GM18909 (cell line): ENCODE measurements at regions not wholly inside any gene's neighbourhood (a gene's known extent, or its start where the extent isn't known, plus 50 kb on each side); places are given as distances from the start of the nearest gene placed in this dataset.
"Not testable (repeated sequence)": the region's sequence is repeated elsewhere in the genome, so short reads cannot be mapped to it uniquely, and the experiment has no call there.

Experiments used
- ATAC-seq: cut with Tn5 transposase; IDR thresholded peaks from one replicate; pipeline ENCODE4 v1.9.1; 2021; ENCODE audit warnings: mild to moderate bottlenecking; ENCODE audit not compliant: unreplicated experiment, poor library complexity

DNA sequence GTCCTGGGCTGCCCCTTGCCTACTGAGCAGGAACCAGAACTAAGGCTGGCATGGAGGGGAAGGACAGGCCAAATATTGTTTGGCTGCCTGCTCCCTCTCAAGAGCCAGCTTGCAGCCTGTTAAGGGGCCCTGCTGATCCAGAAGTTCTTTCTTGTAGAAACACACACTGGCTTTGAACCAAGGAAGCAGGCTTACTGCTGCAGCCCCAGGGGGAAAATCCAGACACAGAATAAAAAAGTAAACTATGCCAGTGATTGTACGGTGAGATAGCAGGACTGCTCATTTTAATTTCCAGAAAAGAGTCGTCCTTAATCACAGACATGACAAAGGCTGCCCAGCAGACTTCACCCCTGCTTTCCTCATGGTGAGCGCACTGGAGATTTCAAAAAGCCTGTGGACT lies 371.6 kb downstream of the ANAPC1 start:
- not testable (repeated sequence) for ATAC-seq

DNA sequence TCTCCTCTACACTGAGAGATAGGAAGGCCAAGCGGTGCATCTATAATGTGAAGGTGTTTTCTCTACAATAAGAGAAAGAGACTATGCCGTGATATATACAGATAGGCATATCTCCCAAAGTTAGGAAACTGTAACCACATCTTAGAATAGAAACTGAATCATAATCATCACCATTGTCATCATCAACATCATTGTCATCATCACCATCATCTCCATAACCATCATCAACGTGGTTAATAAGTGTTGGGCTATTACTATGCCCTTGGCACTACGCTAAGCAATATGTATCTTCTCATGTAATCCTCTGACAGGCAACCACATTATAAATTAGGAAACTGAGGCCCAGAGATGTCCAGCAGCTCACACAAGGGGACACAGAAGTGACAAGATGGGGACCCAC lies 369.9 kb downstream of the ANAPC1 start:
- not testable (repeated sequence) for ATAC-seq

DNA sequence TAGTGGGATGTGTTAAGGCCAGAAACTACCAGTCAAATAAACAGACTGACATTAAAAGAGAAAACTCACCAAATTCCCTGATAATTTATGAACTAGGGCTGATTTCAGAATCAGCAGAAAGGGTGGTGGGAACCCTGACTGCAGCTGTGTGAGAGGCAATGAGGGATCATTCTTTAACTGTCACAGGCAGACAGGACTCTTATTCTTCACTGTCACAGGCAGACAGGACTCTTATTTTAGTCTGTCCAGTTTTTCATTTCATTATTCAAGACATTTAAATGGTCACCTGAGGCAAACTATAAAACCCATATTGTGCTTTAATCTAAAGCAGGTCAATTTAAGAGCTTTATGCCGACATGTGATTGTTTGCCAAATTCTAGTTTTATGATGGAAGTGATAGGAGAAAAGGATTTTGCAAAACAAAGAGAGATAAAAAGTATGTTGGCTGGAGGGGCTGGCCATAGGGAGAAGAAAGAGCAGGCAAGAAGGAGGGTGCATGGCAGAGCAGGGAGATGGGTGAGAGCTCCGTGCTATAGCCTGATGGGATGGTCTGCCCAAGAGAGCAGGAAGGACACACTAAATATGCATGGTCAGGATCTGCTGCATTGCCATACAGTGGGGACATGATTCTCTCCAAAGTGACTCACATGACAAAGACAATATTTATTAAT lies 366.8 kb downstream of the ANAPC1 start:
- ATAC-seq = not testable (repeated sequence)

GRCh38 chr2:111517721-111518053 lies 366.3 kb downstream of the ANAPC1 start:
- not testable (repeated sequence) for ATAC-seq

DNA sequence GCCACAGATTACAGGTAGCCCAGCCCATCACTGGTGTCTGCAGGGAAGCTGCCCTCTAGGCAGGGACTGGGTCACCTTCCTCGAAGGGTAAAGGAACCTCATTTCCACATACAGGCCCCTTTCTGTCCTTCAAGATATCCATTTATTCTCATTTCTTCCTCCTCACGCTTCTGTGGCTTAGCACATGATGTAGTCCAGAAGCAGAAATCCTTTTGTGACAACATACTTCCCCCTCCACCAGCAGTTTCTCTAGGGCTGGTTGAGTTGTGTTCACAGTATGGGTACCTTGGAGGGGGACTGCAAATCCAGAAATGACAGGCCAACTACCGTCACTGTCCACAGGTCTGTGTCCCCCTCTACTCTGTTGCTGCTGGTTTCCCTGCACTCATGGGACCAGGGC lies 364.9 kb downstream of the ANAPC1 start:
- no peak for ATAC-seq

DNA sequence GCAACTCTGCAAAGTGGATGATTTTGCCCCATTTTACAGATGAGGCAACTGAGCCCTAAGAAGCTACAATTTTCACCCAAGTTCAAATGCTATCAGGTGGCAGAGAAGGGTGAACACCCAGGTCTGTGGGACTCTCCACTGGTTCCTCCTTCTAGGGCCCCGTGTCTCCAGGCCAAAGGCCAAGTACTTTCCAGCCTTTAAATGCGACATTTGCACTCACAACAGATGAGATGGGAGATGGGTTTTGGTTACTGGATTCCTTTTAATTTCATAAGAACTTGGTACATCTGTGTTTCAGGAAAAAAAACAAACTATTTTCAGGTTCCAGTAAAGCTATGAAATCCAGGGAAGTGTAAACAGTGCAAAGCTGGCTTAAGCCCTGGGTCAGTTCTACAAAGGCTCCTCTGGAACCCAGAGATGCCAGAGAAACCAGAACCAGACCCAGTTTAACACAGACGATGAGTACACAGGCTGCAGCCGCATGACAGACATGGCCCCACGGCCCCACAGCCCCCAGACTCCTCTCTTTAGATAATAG lies 361.7 kb downstream of the ANAPC1 start:
- ATAC-seq = no peak

DNA sequence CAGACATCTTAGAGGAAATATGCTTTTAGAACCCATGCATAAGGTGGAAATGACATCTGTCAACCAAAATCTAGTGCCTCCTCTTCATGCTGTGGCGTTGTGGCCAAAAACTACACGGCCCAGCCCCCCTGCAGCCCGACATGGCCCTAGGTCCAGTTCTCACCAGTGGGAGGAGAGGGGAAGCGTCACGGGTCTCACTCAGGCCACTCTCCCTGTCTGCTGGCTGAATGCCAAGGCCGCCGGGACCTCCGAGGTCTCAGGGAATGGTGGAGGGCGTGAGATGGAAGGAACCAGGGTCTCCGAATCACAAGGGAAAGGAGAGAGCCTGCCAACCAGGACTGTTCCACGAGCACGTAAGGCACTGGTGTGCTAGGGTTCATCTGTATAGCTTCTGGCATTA lies 361.0 kb downstream of the ANAPC1 start:
- ATAC-seq = no peak

DNA sequence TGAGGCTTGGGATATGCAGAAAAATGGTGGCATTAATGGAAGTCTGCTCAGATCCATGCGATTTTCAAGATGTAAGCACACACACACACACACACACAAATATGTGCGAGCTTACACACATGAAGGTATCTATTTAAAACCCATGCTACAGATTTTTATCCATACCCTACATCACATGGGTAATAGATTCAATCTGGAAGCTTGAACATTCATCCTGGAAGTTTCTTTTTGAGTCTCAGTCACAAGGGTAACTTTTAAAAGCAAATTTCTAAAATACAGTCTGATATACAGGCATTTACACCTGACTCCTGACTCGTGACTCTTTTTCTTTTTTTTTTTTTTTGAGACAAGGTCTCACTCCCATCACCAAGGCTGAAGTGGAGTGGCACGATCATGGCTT lies 359.0 kb downstream of the ANAPC1 start:
- not testable (repeated sequence) for ATAC-seq

GRCh38 chr2:111526041-111526639 lies 357.9 kb downstream of the ANAPC1 start:
- not testable (repeated sequence) for ATAC-seq

GRCh38 chr2:111527707-111528400 lies 356.1 kb downstream of the ANAPC1 start:
- ATAC-seq = not testable (repeated sequence)

DNA sequence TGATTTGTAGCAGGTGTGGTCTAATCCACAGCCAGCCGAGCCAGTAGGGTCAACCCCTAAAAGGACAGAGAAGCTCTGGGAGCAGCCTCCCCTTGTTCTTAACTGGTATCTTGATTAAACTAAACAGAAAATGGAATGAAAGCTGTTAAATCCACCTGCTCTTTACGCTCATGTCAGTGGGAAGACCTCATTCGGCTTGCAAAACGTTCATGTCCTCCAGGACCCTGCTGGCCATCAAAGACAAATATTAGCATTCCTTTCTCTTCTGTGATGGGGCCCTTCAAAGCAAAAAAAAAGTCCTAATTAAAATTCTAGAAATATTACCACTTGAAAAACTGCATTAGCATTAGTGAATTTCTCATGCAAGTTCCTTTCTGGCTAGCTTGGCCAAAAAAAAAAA lies 355.0 kb downstream of the ANAPC1 start:
- not testable (repeated sequence) for ATAC-seq

DNA sequence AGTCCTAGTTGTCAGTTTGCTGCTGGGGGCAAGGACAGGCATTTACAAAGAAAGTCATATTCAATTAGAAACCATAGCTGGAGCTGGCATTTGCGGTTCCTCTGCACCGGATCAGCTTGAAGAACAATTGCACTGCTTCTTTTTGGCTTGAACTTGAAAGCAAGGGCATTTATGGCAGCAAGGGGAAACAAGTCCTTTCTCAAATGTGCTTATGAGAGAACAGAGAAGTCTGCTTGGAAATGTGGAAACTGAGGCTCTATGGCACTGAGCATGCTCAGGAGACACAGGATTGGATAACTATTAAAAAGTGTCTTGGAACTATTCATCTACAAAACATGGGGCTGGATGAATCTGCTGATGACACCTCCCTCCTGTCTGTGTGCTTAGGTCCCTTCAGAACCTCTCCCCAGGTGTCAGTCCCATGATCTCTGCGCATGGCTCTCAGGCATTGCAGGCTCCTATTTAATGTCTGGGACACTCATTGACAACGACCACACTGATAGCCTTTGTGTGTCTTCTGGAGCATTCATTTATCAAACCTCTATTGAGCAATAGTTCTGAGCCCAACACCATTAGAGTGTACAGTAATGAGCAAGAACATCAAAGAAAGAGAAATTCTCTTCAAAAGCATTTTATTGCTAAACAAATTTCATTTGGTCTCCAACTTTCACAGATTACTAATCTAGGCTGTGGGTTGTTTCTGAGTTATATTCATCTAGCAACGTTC lies 353.6 kb downstream of the ANAPC1 start:
- not testable (repeated sequence) for ATAC-seq

- ATAC-seq = not testable (repeated sequence)
These were observed 351.1 kb downstream of the ANAPC1 start for GRCh38 chr2:111532682-111533556.

GRCh38 chr2:111533557-111534247 lies 350.3 kb downstream of the ANAPC1 start:
- ATAC-seq = not testable (repeated sequence)

GRCh38 chr2:111534910-111535352 lies 349.1 kb downstream of the ANAPC1 start:
- ATAC-seq = no peak

GRCh38 chr2:111535404-111535803 lies 348.6 kb downstream of the ANAPC1 start:
- no peak for ATAC-seq

- ATAC-seq = no peak
These were observed 346.8 kb downstream of the ANAPC1 start for GRCh38 chr2:111537078-111537655.

- not testable (repeated sequence) for ATAC-seq
These were observed 344.0 kb downstream of the ANAPC1 start for GRCh38 chr2:111539991-111540390.
